HUES6 (cell line): ENCODE measurements at regions not wholly inside any gene's neighbourhood (a gene's known extent, or its start where the extent isn't known, plus 50 kb on each side); places are given as distances from the start of the nearest gene placed in this dataset.
A peak's percentile ranks its signal among the peaks of the same experiment; 100 is the strongest.
"Not testable (repeated sequence)": the region's sequence is repeated elsewhere in the genome, so short reads cannot be mapped to it uniquely, and the experiment has no call there.

Experiments used
- H3K27ac ChIP-seq: 2 replicates; pipeline ENCODE4 v1.7.0; 2013; ENCODE audit warnings: low read depth, mild to moderate bottlenecking, low read length, inconsistent platforms
- H3K27me3 ChIP-seq: 2 replicates; pipeline ENCODE4 v1.6.1; 2013; ENCODE audit warnings: low read length; ENCODE audit not compliant: control insufficient read depth, insufficient read depth
- H3K36me3 ChIP-seq: 2 replicates; pipeline ENCODE4 v1.6.1; 2013; ENCODE audit warnings: low read length; ENCODE audit not compliant: control insufficient read depth, insufficient read depth
- H3K4me1 ChIP-seq: 2 replicates; pipeline ENCODE4 v1.6.1; 2013; ENCODE audit warnings: low read length; ENCODE audit not compliant: control insufficient read depth, insufficient read depth
- H3K4me3 ChIP-seq: 2 replicates; pipeline ENCODE4 v1.5.1; 2013; ENCODE audit warnings: low read depth, low read length
- H3K9ac ChIP-seq: one replicate; pipeline ENCODE4 v1.6.1; 2013; ENCODE audit warnings: mild to moderate bottlenecking, low read length
- H3K9me3 ChIP-seq: 2 replicates; pipeline ENCODE4 v1.6.1; 2013; ENCODE audit warnings: low read depth, low read length; ENCODE audit not compliant: control insufficient read depth, insufficient read depth

- H3K27ac ChIP-seq, H3K4me1 ChIP-seq, H3K36me3 ChIP-seq, H3K27me3 ChIP-seq, H3K9me3 ChIP-seq, H3K9ac ChIP-seq: not testable (repeated sequence)
- H3K4me3 ChIP-seq: peak overlapping the region; percentile 23; the same call in 1 of the 2 replicates
Observed at GRCh38 chr1:146487155-146487554, 258.3 kb upstream of the NOTCH2NLA start.

- not testable (repeated sequence) for H3K36me3 ChIP-seq, H3K9ac ChIP-seq, H3K27me3 ChIP-seq, H3K9me3 ChIP-seq, H3K4me1 ChIP-seq, H3K27ac ChIP-seq
- peak overlapping the region; percentile 53; the same call in 1 of the 2 replicates for H3K4me3 ChIP-seq
Observed at GRCh38 chr1:146486300-146487014, 257.6 kb upstream of the NOTCH2NLA start.

- H3K9ac ChIP-seq, H3K4me1 ChIP-seq: not testable (repeated sequence)
Observed at GRCh38 chr1:146484195-146484594, 255.4 kb upstream of the NOTCH2NLA start.

GRCh38 chr1:146479188-146479587, 250.4 kb upstream of the NOTCH2NLA start:
- not testable (repeated sequence) for H3K27ac ChIP-seq

More at GRCh38 chr1:146484195-146484594, 255.4 kb upstream of the NOTCH2NLA start:
- H3K9me3 ChIP-seq, H3K27me3 ChIP-seq, H3K4me3 ChIP-seq, H3K27ac ChIP-seq, H3K36me3 ChIP-seq: not testable (repeated sequence)

GRCh38 chr1:146478125-146478720, 249.4 kb upstream of the NOTCH2NLA start:
- not testable (repeated sequence) for H3K9ac ChIP-seq, H3K4me3 ChIP-seq, H3K36me3 ChIP-seq, H3K27ac ChIP-seq, H3K27me3 ChIP-seq, H3K9me3 ChIP-seq, H3K4me1 ChIP-seq

More at GRCh38 chr1:146479188-146479587, 250.4 kb upstream of the NOTCH2NLA start:
- not testable (repeated sequence) for H3K4me1 ChIP-seq, H3K36me3 ChIP-seq, H3K4me3 ChIP-seq, H3K9me3 ChIP-seq, H3K27me3 ChIP-seq, H3K9ac ChIP-seq

GRCh38 chr1:146475086-146475485, 246.3 kb upstream of the NOTCH2NLA start:
- H3K27me3 ChIP-seq, H3K4me3 ChIP-seq, H3K36me3 ChIP-seq, H3K9ac ChIP-seq, H3K27ac ChIP-seq, H3K4me1 ChIP-seq, H3K9me3 ChIP-seq: not testable (repeated sequence)

GRCh38 chr1:146474216-146474615, 245.4 kb upstream of the NOTCH2NLA start:
- H3K4me1 ChIP-seq, H3K4me3 ChIP-seq, H3K27ac ChIP-seq, H3K9me3 ChIP-seq, H3K27me3 ChIP-seq, H3K36me3 ChIP-seq, H3K9ac ChIP-seq: not testable (repeated sequence)

- Histone ChIP-seq H3K4me3 (peak overlapping the region; percentile 56), H3K9ac (peak overlapping the region; percentile 37)
- not testable (repeated sequence) for H3K4me1 ChIP-seq, H3K9me3 ChIP-seq, H3K27me3 ChIP-seq, H3K27ac ChIP-seq, H3K36me3 ChIP-seq
Observed at GRCh38 chr1:146472192-146472861, 243.5 kb upstream of the NOTCH2NLA start.

- H3K9ac ChIP-seq, H3K27ac ChIP-seq, H3K27me3 ChIP-seq, H3K4me1 ChIP-seq, H3K36me3 ChIP-seq, H3K9me3 ChIP-seq, H3K4me3 ChIP-seq: not testable (repeated sequence)
Observed at GRCh38 chr1:146459939-146460338, 231.1 kb upstream of the NOTCH2NLA start.

GRCh38 chr1:146459308-146459707, 230.5 kb upstream of the NOTCH2NLA start:
- H3K9me3 ChIP-seq, H3K36me3 ChIP-seq, H3K9ac ChIP-seq, H3K27me3 ChIP-seq, H3K4me1 ChIP-seq, H3K27ac ChIP-seq, H3K4me3 ChIP-seq: not testable (repeated sequence)

GRCh38 chr1:146448877-146449246, 220.0 kb upstream of the NOTCH2NLA start:
- not testable (repeated sequence) for H3K27ac ChIP-seq, H3K4me3 ChIP-seq

More at GRCh38 chr1:146448877-146449246, 220.0 kb upstream of the NOTCH2NLA start:
- not testable (repeated sequence) for H3K9ac ChIP-seq, H3K9me3 ChIP-seq, H3K27me3 ChIP-seq, H3K4me1 ChIP-seq, H3K36me3 ChIP-seq
